Suprapubic skin (tissue), 3 donors: ENCODE measurements at regions not wholly inside any gene's neighbourhood (a gene's known extent, or its start where the extent isn't known, plus 50 kb on each side); places are given as distances from the start of the nearest gene placed in this dataset.

ENCODE experiments used
- CTCF ChIP-seq, 2 donors: fragments of 200-600 bp in 1 of 2; fragments of 450-650 bp in 1 of 2; sonication (generic) in 1 of 2; IDR thresholded peaks; one replicate each; pipeline ENCODE4 v1.5.1; 2016 to 2019; ENCODE audit warnings: antibody characterized with exemption in 2 of 2, mild to moderate bottlenecking in 1 of 2, moderate library complexity in 1 of 2
- POLR2A ChIP-seq, 2 donors: fragments of 450-650 bp; IDR thresholded peaks; one replicate each; pipeline ENCODE4 v1.6.1; 2017; ENCODE audit warnings: antibody characterized with exemption in 2 of 2, mild to moderate bottlenecking in 2 of 2, moderate library complexity in 2 of 2

GRCh38 chr6:19303383-19303782, 533.8 kb upstream of the ID4 start:
- TF ChIP-seq POLR2A (IDR thresholded peaks at IDR 0.05) (no peak), CTCF (IDR thresholded peaks at IDR 0.05) (no peak)
